ENCODE measurements at regions not wholly inside any gene's neighbourhood (a gene's known extent, or its start where the extent isn't known, plus 50 kb on each side); places are given as distances from the start of the nearest gene placed in this dataset.
"Not testable (repeated sequence)": the region's sequence is repeated elsewhere in the genome, so short reads cannot be mapped to it uniquely, and the experiment has no call there.

- H3K4me3 ChIP-seq (ENCODE audit: low read depth, low read length), result no peak overlapping the region
- no peaks in the 10 kb centered on the region for H3K9me3 ChIP-seq (ENCODE audit: control insufficient read depth, insufficient read depth, low read depth, low read length)
- H3K36me3 ChIP-seq (ENCODE audit: control insufficient read depth, insufficient read depth, low read length), result no peaks in the 10 kb centered on the region
- H3K4me1 ChIP-seq (ENCODE audit: control insufficient read depth, insufficient read depth, low read length), result no peaks in the 10 kb centered on the region; the same call in 1 of the 2 replicates
- no peaks in the 10 kb centered on the region for H3K27me3 ChIP-seq (ENCODE audit: control insufficient read depth, insufficient read depth, low read length)
- no peak overlapping the region for H3K27ac ChIP-seq (ENCODE audit: low read depth, low read length)
- H3K9ac ChIP-seq (ENCODE audit: low read length), result no peak overlapping the region
Measured at GRCh38 chr4:89497517-89498308, 190.1 kb upstream of the GPRIN3 start.

GRCh38 chr4:89496851-89497250 lies 189.3 kb upstream of the GPRIN3 start:
- H3K27ac ChIP-seq (ENCODE audit: low read depth, low read length), result no peak overlapping the region

GRCh38 chr4:89493367-89493766 lies 185.8 kb upstream of the GPRIN3 start:
- no peak overlapping the region for H3K27ac ChIP-seq (ENCODE audit: low read depth, low read length)
- H3K4me1 ChIP-seq (ENCODE audit: control insufficient read depth, insufficient read depth, low read length), result peaks cover 18% of the 10 kb centered on the region
- no peaks in the 10 kb centered on the region for H3K9me3 ChIP-seq (ENCODE audit: control insufficient read depth, insufficient read depth, low read depth, low read length)
- H3K9ac ChIP-seq (ENCODE audit: low read length), result no peak overlapping the region
- H3K27me3 ChIP-seq (ENCODE audit: control insufficient read depth, insufficient read depth, low read length), result no peaks in the 10 kb centered on the region
- no peak overlapping the region for H3K4me3 ChIP-seq (ENCODE audit: low read depth, low read length)
- no peaks in the 10 kb centered on the region for H3K36me3 ChIP-seq (ENCODE audit: control insufficient read depth, insufficient read depth, low read length)

More at GRCh38 chr4:89496851-89497250, 189.3 kb upstream of the GPRIN3 start:
- peaks cover 6% of the 10 kb centered on the region for H3K4me1 ChIP-seq (ENCODE audit: control insufficient read depth, insufficient read depth, low read length)
- no peak overlapping the region for H3K4me3 ChIP-seq (ENCODE audit: low read depth, low read length)
- H3K27me3 ChIP-seq (ENCODE audit: control insufficient read depth, insufficient read depth, low read length), result no peaks in the 10 kb centered on the region
- H3K36me3 ChIP-seq (ENCODE audit: control insufficient read depth, insufficient read depth, low read length), result no peaks in the 10 kb centered on the region
- no peak overlapping the region for H3K9ac ChIP-seq (ENCODE audit: low read length)
- no peaks in the 10 kb centered on the region for H3K9me3 ChIP-seq (ENCODE audit: control insufficient read depth, insufficient read depth, low read depth, low read length)

GRCh38 chr4:89492581-89493071 lies 185.0 kb upstream of the GPRIN3 start:
- Histone ChIP-seq H3K4me1 (ENCODE audit: control insufficient read depth, insufficient read depth, low read length) (peaks cover 18% of the 10 kb centered on the region), H3K4me3 (ENCODE audit: low read depth, low read length) (no peak overlapping the region), H3K36me3 (ENCODE audit: control insufficient read depth, insufficient read depth, low read length) (no peaks in the 10 kb centered on the region), H3K27me3 (ENCODE audit: control insufficient read depth, insufficient read depth, low read length) (no peaks in the 10 kb centered on the region), H3K9ac (ENCODE audit: low read length) (no peak overlapping the region), H3K9me3 (ENCODE audit: control insufficient read depth, insufficient read depth, low read depth, low read length) (no peaks in the 10 kb centered on the region), H3K27ac (ENCODE audit: low read depth, low read length) (no peak overlapping the region)

GRCh38 chr4:89491761-89492160 lies 184.2 kb upstream of the GPRIN3 start:
- peaks cover 18% of the 10 kb centered on the region for H3K4me1 ChIP-seq (ENCODE audit: control insufficient read depth, insufficient read depth, low read length)
- peak overlapping the region; percentile 21 for H3K4me3 ChIP-seq (ENCODE audit: low read depth, low read length)
- no peaks in the 10 kb centered on the region for H3K9me3 ChIP-seq (ENCODE audit: control insufficient read depth, insufficient read depth, low read depth, low read length)
- H3K27me3 ChIP-seq (ENCODE audit: control insufficient read depth, insufficient read depth, low read length), result no peaks in the 10 kb centered on the region
- H3K9ac ChIP-seq (ENCODE audit: low read length), result no peak overlapping the region
- H3K36me3 ChIP-seq (ENCODE audit: control insufficient read depth, insufficient read depth, low read length), result no peaks in the 10 kb centered on the region
- H3K27ac ChIP-seq (ENCODE audit: low read depth, low read length), result peak overlapping the region; percentile 61; the same call in 1 of the 2 replicates

GRCh38 chr4:89489921-89490431 lies 182.4 kb upstream of the GPRIN3 start:
- H3K4me1 ChIP-seq (ENCODE audit: control insufficient read depth, insufficient read depth, low read length), result peaks cover 18% of the 10 kb centered on the region
- H3K9me3 ChIP-seq (ENCODE audit: control insufficient read depth, insufficient read depth, low read depth, low read length); H3K27ac ChIP-seq (ENCODE audit: low read depth, low read length); H3K9ac ChIP-seq (ENCODE audit: low read length); H3K36me3 ChIP-seq (ENCODE audit: control insufficient read depth, insufficient read depth, low read length); H3K27me3 ChIP-seq (ENCODE audit: control insufficient read depth, insufficient read depth, low read length); H3K4me3 ChIP-seq (ENCODE audit: low read depth, low read length): not testable (repeated sequence)

GRCh38 chr4:89489338-89489771 lies 181.8 kb upstream of the GPRIN3 start:
- Histone ChIP-seq H3K9me3 (ENCODE audit: control insufficient read depth, insufficient read depth, low read depth, low read length) (no peaks in the 10 kb centered on the region), H3K4me1 (ENCODE audit: control insufficient read depth, insufficient read depth, low read length) (peaks cover 18% of the 10 kb centered on the region), H3K36me3 (ENCODE audit: control insufficient read depth, insufficient read depth, low read length) (no peaks in the 10 kb centered on the region), H3K27me3 (ENCODE audit: control insufficient read depth, insufficient read depth, low read length) (no peaks in the 10 kb centered on the region), H3K9ac (ENCODE audit: low read length) (no peak overlapping the region), H3K4me3 (ENCODE audit: low read depth, low read length) (no peak overlapping the region), H3K27ac (ENCODE audit: low read depth, low read length) (no peak overlapping the region)

GRCh38 chr4:89488736-89489135 lies 181.1 kb upstream of the GPRIN3 start:
- no peaks in the 10 kb centered on the region for H3K9me3 ChIP-seq (ENCODE audit: control insufficient read depth, insufficient read depth, low read depth, low read length)
- no peak overlapping the region for H3K9ac ChIP-seq (ENCODE audit: low read length)
- no peaks in the 10 kb centered on the region for H3K27me3 ChIP-seq (ENCODE audit: control insufficient read depth, insufficient read depth, low read length)
- peaks cover 18% of the 10 kb centered on the region for H3K4me1 ChIP-seq (ENCODE audit: control insufficient read depth, insufficient read depth, low read length)
- H3K27ac ChIP-seq (ENCODE audit: low read depth, low read length), result no peak overlapping the region
- H3K4me3 ChIP-seq (ENCODE audit: low read depth, low read length), result no peak overlapping the region
- H3K36me3 ChIP-seq (ENCODE audit: control insufficient read depth, insufficient read depth, low read length), result no peaks in the 10 kb centered on the region

- H3K27ac ChIP-seq (ENCODE audit: low read depth, low read length), result no peak overlapping the region
- no peaks in the 10 kb centered on the region for H3K9me3 ChIP-seq (ENCODE audit: control insufficient read depth, insufficient read depth, low read depth, low read length)
- peaks cover 10% of the 10 kb centered on the region for H3K4me1 ChIP-seq (ENCODE audit: control insufficient read depth, insufficient read depth, low read length)
- H3K9ac ChIP-seq (ENCODE audit: low read length), result no peak overlapping the region
- H3K4me3 ChIP-seq (ENCODE audit: low read depth, low read length), result no peak overlapping the region
- no peaks in the 10 kb centered on the region for H3K36me3 ChIP-seq (ENCODE audit: control insufficient read depth, insufficient read depth, low read length)
- no peaks in the 10 kb centered on the region for H3K27me3 ChIP-seq (ENCODE audit: control insufficient read depth, insufficient read depth, low read length)
Measured at GRCh38 chr4:89486673-89487072, 179.1 kb upstream of the GPRIN3 start.

- H3K9ac ChIP-seq (ENCODE audit: low read length), result no peak overlapping the region
- H3K27me3 ChIP-seq (ENCODE audit: control insufficient read depth, insufficient read depth, low read length), result no peaks in the 10 kb centered on the region
- H3K4me3 ChIP-seq (ENCODE audit: low read depth, low read length), result no peak overlapping the region
- H3K9me3 ChIP-seq (ENCODE audit: control insufficient read depth, insufficient read depth, low read depth, low read length), result no peaks in the 10 kb centered on the region
- H3K27ac ChIP-seq (ENCODE audit: low read depth, low read length), result no peak overlapping the region
- H3K4me1 ChIP-seq (ENCODE audit: control insufficient read depth, insufficient read depth, low read length), result peaks cover 4% of the 10 kb centered on the region
- no peaks in the 10 kb centered on the region for H3K36me3 ChIP-seq (ENCODE audit: control insufficient read depth, insufficient read depth, low read length)
Measured at GRCh38 chr4:89486042-89486441, 178.4 kb upstream of the GPRIN3 start.

GRCh38 chr4:89483833-89484232 lies 176.2 kb upstream of the GPRIN3 start:
- Histone ChIP-seq H3K36me3 (ENCODE audit: control insufficient read depth, insufficient read depth, low read length) (no peaks in the 10 kb centered on the region), H3K27ac (ENCODE audit: low read depth, low read length) (no peak overlapping the region), H3K9ac (ENCODE audit: low read length) (no peak overlapping the region), H3K4me1 (ENCODE audit: control insufficient read depth, insufficient read depth, low read length) (no peaks in the 10 kb centered on the region), H3K4me3 (ENCODE audit: low read depth, low read length) (no peak overlapping the region), H3K9me3 (ENCODE audit: control insufficient read depth, insufficient read depth, low read depth, low read length) (no peaks in the 10 kb centered on the region), H3K27me3 (ENCODE audit: control insufficient read depth, insufficient read depth, low read length) (no peaks in the 10 kb centered on the region)
